Heart left ventricle (tissue), 13 donors: ENCODE measurements at regions not wholly inside any gene's neighbourhood (a gene's known extent, or its start where the extent isn't known, plus 50 kb on each side); places are given as distances from the start of the nearest gene placed in this dataset.

Experiments
- CTCF ChIP-seq, 12 donors: fragments of 200-600 bp; sonication (generic) in 4 of 12; IDR thresholded peaks; one replicate each; pipeline versions ENCODE4 v1.5.0 to v1.8.0; 2018 to 2022; ENCODE audit warnings: antibody characterized with exemption in 12 of 12, mild to moderate bottlenecking in 5 of 12
- POLR2A ChIP-seq, 2 donors: fragments of 450-650 bp; IDR thresholded peaks; one replicate each; pipeline ENCODE4 v1.6.1; 2017; ENCODE audit warnings: antibody characterized with exemption in 2 of 2, mild to moderate bottlenecking in 2 of 2, moderate library complexity in 2 of 2
- donor health status: ischemic (EF 13 %, LVEDD 7.1; RV severe dilation, severe dysfunction).
- donor health status: DM: no; HTN: yes; CAD: no.
- donor health status: DM: no; HTN: no; CAD: no.
- donor health status: ischemic (EF 25% LVEDD 6.9; RV normal size, moderate dysfunction).
- donor health status: ischemic (EF 25% LVEDD 5.7; RV mildly dilated, moderate dysfunction).
- donor health status: ischemic (EF 35%, LVEDD 5.7; RV mildly dilated, moderate dysfunction).
- donor health status: nonischemic (EF 11% LVEDD 7.7; RV severe dilation, severe dysfunction).
- donor health status: DM: yes; HTN: yes; CAD: no.
- donor health status: PGD.
- donor health status: ischemic (EF 29% LVEDD 5.4; RV normal size, mild dysfunction).
- donor health status: nonischemic (EF 23%, LVEDD 6.1; RV moderate dilation, normal function).

- TF ChIP-seq CTCF (IDR thresholded peaks at IDR 0.05) (no peak), POLR2A (IDR thresholded peaks at IDR 0.05) (no peak)
Observed at GRCh38 chr1:178649582-178650350, 75.3 kb upstream of the RALGPS2 start.
